Liver (tissue), 8 donors: ENCODE measurements at regions not wholly inside any gene's neighbourhood (a gene's known extent, or its start where the extent isn't known, plus 50 kb on each side); places are given as distances from the start of the nearest gene placed in this dataset.

ENCODE experiments used
- DNase-seq: peaks from one replicate; pipeline ENCODE4 v3.0.0-alpha.2; 2017; ENCODE audit warnings: low spot score
- H3K27ac ChIP-seq, 2 donors: one replicate each; pipeline ENCODE4 v1.7.0; 2013; ENCODE audit warnings: inconsistent platforms in 2 of 2, low read length in 2 of 2, control low read depth in 1 of 2, low read depth in 1 of 2, mild to moderate bottlenecking in 1 of 2
- H3K27me3 ChIP-seq, 4 donors: one replicate each; pipeline versions ENCODE4 v1.6.1 to v1.7.0; 2013; ENCODE audit warnings: low read length in 3 of 4, inconsistent platforms in 1 of 4, mild to moderate bottlenecking in 1 of 4, moderate library complexity in 1 of 4; ENCODE audit not compliant: control insufficient read depth in 4 of 4, insufficient read depth in 4 of 4
- H3K36me3 ChIP-seq, 4 donors: one replicate each; pipeline versions ENCODE4 v1.6.1 to v1.7.0; 2013; ENCODE audit warnings: low read length in 3 of 4, mild to moderate bottlenecking in 3 of 4, low read depth in 1 of 4, moderate library complexity in 1 of 4; ENCODE audit not compliant: control insufficient read depth in 4 of 4, insufficient read depth in 3 of 4
- H3K4me1 ChIP-seq, 4 donors: one replicate each; pipeline versions ENCODE4 v1.6.1 to v1.7.0; 2013; ENCODE audit warnings: low read length in 3 of 4, mild to moderate bottlenecking in 3 of 4, moderate library complexity in 1 of 4; ENCODE audit not compliant: control insufficient read depth in 4 of 4, insufficient read depth in 4 of 4
- H3K4me3 ChIP-seq, 3 donors: one replicate each; pipeline versions ENCODE4 v1.6.1 to v1.7.0; 2013; ENCODE audit warnings: low read length in 3 of 3, control low read depth in 1 of 3, low read depth in 1 of 3, mild to moderate bottlenecking in 1 of 3
- H3K9ac ChIP-seq, 2 donors: one replicate each; pipeline ENCODE4 v1.7.0; 2013; ENCODE audit warnings: low read length in 2 of 2, mild to moderate bottlenecking in 2 of 2, moderate library complexity in 2 of 2, control low read depth in 1 of 2, low read depth in 1 of 2
- H3K9me3 ChIP-seq, 4 donors: one replicate each; pipeline versions ENCODE4 v1.6.1 to v1.7.0; 2013; ENCODE audit warnings: low read length in 3 of 4; ENCODE audit not compliant: control insufficient read depth in 4 of 4
- ATF3 ChIP-seq: IDR thresholded peaks from 2 replicates; pipeline ENCODE4 v1.6.1; 2016; ENCODE audit warnings: antibody characterized with exemption
- CTCF ChIP-seq: fragments of 150-350 bp; IDR thresholded peaks from 2 replicates; pipeline ENCODE4 v1.5.1; 2017; ENCODE audit warnings: improper control_type of control experiment, low read depth, low read length; ENCODE audit not compliant: missing input control
- EGR1 ChIP-seq, 2 donors: IDR thresholded peaks; 2 replicates each; pipeline ENCODE4 v1.6.1; 2016 to 2018; ENCODE audit warnings: antibody characterized with exemption in 2 of 2, low read depth in 2 of 2
- FOXA1 ChIP-seq: IDR thresholded peaks from 2 replicates; pipeline ENCODE4 v1.6.1; 2016; ENCODE audit warnings: antibody characterized with exemption
- FOXA2 ChIP-seq: IDR thresholded peaks from 2 replicates; pipeline ENCODE4 v1.6.1; 2016; ENCODE audit warnings: antibody characterized with exemption
- GABPA ChIP-seq, 2 donors: IDR thresholded peaks in 1 of 2; conservative IDR thresholded peaks in 1 of 2; 2 replicates each; pipeline ENCODE4 v1.6.1; 2016; ENCODE audit warnings: antibody characterized with exemption in 2 of 2, mild to moderate bottlenecking in 1 of 2, moderate library complexity in 1 of 2
- HNF4A ChIP-seq, 2 donors: conservative IDR thresholded peaks; 2 replicates each; pipeline ENCODE4 v1.6.1; 2016; ENCODE audit warnings: antibody characterized with exemption in 2 of 2, mild to moderate bottlenecking in 2 of 2
- HNF4G ChIP-seq: IDR thresholded peaks from 2 replicates; pipeline ENCODE4 v1.6.1; 2016; ENCODE audit warnings: antibody characterized with exemption
- JUND ChIP-seq, 2 donors: IDR thresholded peaks; 2 replicates each; pipeline ENCODE4 v1.6.1; 2016; ENCODE audit warnings: antibody characterized with exemption in 2 of 2
- NR2F2 ChIP-seq: IDR thresholded peaks from 2 replicates; pipeline ENCODE4 v1.6.1; 2016; ENCODE audit warnings: antibody characterized with exemption
- RAD21 ChIP-seq, 2 donors: IDR thresholded peaks; 2 replicates each; pipeline ENCODE4 v1.6.1; 2016; ENCODE audit warnings: antibody characterized with exemption in 2 of 2, mild to moderate bottlenecking in 2 of 2
- RXRA ChIP-seq, 2 donors: IDR thresholded peaks; 2 replicates each; pipeline ENCODE4 v1.6.1; 2017 to 2018; ENCODE audit warnings: antibody characterized with exemption in 2 of 2, mild to moderate bottlenecking in 1 of 2
- TAF1 ChIP-seq: conservative IDR thresholded peaks from 2 replicates; pipeline ENCODE4 v1.6.1; 2016; ENCODE audit warnings: antibody characterized with exemption, mild to moderate bottlenecking
- YY1 ChIP-seq: IDR thresholded peaks from 2 replicates; pipeline ENCODE4 v1.6.1; 2016; ENCODE audit warnings: antibody characterized with exemption, mild to moderate bottlenecking
- WGBS: extraction: QIAGEN DNeasy Blood & Tissue Kit; methylation state at CpG from one replicate; pipeline ENCODE4 v1.1.7; 2013; 5-methylcytosine and 5-hydroxymethylcytosine counted together
- TF ChIP-seq, protein P1 (sequence below): IDR thresholded peaks from 2 replicates; pipeline ENCODE4 v1.6.1; 2016; ENCODE audit warnings: antibody characterized with exemption
- TF ChIP-seq, protein P2 (sequence below): IDR thresholded peaks from 2 replicates; pipeline ENCODE4 v1.6.1; 2016; ENCODE audit warnings: antibody characterized with exemption, mild to moderate bottlenecking
- donor health status: healthy.
- donor health status: healthy.
- donor health status: healthy.
- donor health status: healthy.
- donor health status: healthy.

- Histone ChIP-seq H3K27me3 (no peaks in the 10 kb centered on the region), H3K4me1 (no peaks in the 10 kb centered on the region), H3K27ac (no peak overlapping the region), H3K9me3 (no peaks in the 10 kb centered on the region), H3K36me3 (no peaks in the 10 kb centered on the region), H3K4me3 (no peak overlapping the region), H3K9ac (no peak overlapping the region)
- no peak for DNase-seq
- TF ChIP-seq FOXA1: no peak
- 83% methylated on average over 7 of the region's 7 CpGs for WGBS
Measured at GRCh38 chr1:2896824-2897223, 95.3 kb upstream of the TTC34 start.

DNA sequence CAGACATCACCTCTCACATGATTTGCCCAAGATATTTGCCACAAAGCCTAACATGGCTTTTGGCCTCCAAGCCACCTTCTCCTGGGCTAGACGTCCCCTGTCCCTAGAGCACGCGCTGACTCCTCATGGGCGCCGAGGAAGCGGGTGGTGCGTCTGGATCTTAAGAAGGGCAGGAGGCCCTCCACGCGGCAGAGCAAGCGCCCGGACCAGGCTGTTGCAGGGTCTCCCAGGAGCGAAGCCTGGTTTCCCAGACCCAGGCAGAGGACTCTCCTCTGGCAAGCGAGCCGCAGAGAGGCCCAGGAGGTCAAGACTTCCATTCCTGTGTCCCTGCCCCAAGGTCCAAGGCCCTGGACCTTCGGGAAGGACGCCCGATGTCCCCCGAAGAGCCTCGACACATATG lies 101.7 kb upstream of the TTC34 start:
- H3K27me3 ChIP-seq: no peaks in the 10 kb centered on the region
- no peaks in the 10 kb centered on the region for H3K4me1 ChIP-seq
- no peaks in the 10 kb centered on the region for H3K36me3 ChIP-seq
- no peak overlapping the region for H3K27ac ChIP-seq
- H3K9ac ChIP-seq: no peak overlapping the region
- H3K4me3 ChIP-seq: no peak overlapping the region
- TF ChIP-seq EGR1 (IDR thresholded peaks at IDR 0.05; ENCODE audit: low read depth in 2 of 2): no peak
- no peak for TF ChIP-seq FOXA1
- TF ChIP-seq JUND (IDR thresholded peaks at IDR 0.05): no peak
- no peak for TF ChIP-seq YY1
- TF ChIP-seq ATF3: no peak
- TF ChIP-seq CTCF: no peak
- no peak for TF ChIP-seq HNF4G
- TF ChIP-seq FOXA2: no peak
- TF ChIP-seq NR2F2: no peak
- TF ChIP-seq, protein P1, sequence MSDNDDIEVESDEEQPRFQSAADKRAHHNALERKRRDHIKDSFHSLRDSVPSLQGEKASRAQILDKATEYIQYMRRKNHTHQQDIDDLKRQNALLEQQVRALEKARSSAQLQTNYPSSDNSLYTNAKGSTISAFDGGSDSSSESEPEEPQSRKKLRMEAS: no peak
- no peak for TF ChIP-seq RXRA (IDR thresholded peaks at IDR 0.05)
- no peak for TF ChIP-seq TAF1
- no peak for TF ChIP-seq HNF4A (conservative IDR thresholded peaks at IDR 0.05)
- TF ChIP-seq, protein P2, sequence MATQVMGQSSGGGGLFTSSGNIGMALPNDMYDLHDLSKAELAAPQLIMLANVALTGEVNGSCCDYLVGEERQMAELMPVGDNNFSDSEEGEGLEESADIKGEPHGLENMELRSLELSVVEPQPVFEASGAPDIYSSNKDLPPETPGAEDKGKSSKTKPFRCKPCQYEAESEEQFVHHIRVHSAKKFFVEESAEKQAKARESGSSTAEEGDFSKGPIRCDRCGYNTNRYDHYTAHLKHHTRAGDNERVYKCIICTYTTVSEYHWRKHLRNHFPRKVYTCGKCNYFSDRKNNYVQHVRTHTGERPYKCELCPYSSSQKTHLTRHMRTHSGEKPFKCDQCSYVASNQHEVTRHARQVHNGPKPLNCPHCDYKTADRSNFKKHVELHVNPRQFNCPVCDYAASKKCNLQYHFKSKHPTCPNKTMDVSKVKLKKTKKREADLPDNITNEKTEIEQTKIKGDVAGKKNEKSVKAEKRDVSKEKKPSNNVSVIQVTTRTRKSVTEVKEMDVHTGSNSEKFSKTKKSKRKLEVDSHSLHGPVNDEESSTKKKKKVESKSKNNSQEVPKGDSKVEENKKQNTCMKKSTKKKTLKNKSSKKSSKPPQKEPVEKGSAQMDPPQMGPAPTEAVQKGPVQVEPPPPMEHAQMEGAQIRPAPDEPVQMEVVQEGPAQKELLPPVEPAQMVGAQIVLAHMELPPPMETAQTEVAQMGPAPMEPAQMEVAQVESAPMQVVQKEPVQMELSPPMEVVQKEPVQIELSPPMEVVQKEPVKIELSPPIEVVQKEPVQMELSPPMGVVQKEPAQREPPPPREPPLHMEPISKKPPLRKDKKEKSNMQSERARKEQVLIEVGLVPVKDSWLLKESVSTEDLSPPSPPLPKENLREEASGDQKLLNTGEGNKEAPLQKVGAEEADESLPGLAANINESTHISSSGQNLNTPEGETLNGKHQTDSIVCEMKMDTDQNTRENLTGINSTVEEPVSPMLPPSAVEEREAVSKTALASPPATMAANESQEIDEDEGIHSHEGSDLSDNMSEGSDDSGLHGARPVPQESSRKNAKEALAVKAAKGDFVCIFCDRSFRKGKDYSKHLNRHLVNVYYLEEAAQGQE: no peak
- TF ChIP-seq RAD21 (IDR thresholded peaks at IDR 0.05): no peak
- no peak for TF ChIP-seq GABPA (IDR thresholded peaks at IDR 0.05 in 1 of 2, conservative IDR thresholded peaks at IDR 0.05 in 1 of 2)
- DNase-seq: no peak
- no peaks in the 10 kb centered on the region for H3K9me3 ChIP-seq
- 92% methylated on average over 19 of the region's 19 CpGs for WGBS
